Calu3 (cell line): ENCODE measurements at regions not wholly inside any gene's neighbourhood (a gene's known extent, or its start where the extent isn't known, plus 50 kb on each side); places are given as distances from the start of the nearest gene placed in this dataset.

Experiments
- BruUV-seq: library from RNA; stranded (reverse); fragments of 400-500 nt; replicated peaks from 2 replicates; lab custom pipeline; 2021; lab: Mats Ljungman, UMichigan
- CTCF ChIA-PET: fragments of 300-600 bp; sonication (Branson Sonifier 250); formaldehyde crosslinking; loops from one replicate; lab custom pipeline; 2022; ENCODE audit warnings: antibody characterized with exemption; lab: Charles Lee
- DNase-seq: peaks from one replicate; pipeline ENCODE4 v3.0.0; 2022
- H3K27ac Mint-ChIP-seq: one replicate; pipeline ENCODE4 v1.8.0; 2022; ENCODE audit warnings: mixed read lengths; ENCODE audit not compliant: unreplicated experiment
- H3K27me3 Mint-ChIP-seq: one replicate; pipeline ENCODE4 v1.8.0; 2022; ENCODE audit warnings: mixed read lengths; ENCODE audit not compliant: unreplicated experiment
- H3K36me3 Mint-ChIP-seq: one replicate; pipeline ENCODE4 v1.8.0; 2022; ENCODE audit warnings: mild to moderate bottlenecking, moderate library complexity, mixed read lengths; ENCODE audit not compliant: insufficient read depth, unreplicated experiment
- H3K4me1 Mint-ChIP-seq: one replicate; pipeline ENCODE4 v1.8.0; 2022; ENCODE audit warnings: mild to moderate bottlenecking, low read depth, mixed read lengths; ENCODE audit not compliant: unreplicated experiment
- H3K4me3 Mint-ChIP-seq: one replicate; pipeline ENCODE4 v1.8.0; 2022; ENCODE audit warnings: mild to moderate bottlenecking, low read depth, moderate library complexity, mixed read lengths; ENCODE audit not compliant: unreplicated experiment
- H3K9me3 Mint-ChIP-seq: one replicate; pipeline ENCODE4 v1.8.0; 2022; ENCODE audit warnings: low read depth, mixed read lengths; ENCODE audit not compliant: unreplicated experiment
- intact Hi-C: fragments of 100-400 bp; cut with micrococcal nuclease; formaldehyde crosslinking; loops from one replicate; pipeline ENCODE4 v1.10.0; 2022; ENCODE audit not compliant: unreplicated experiment
- TF ChIP-seq, protein P1 (sequence below): fragments of 200-600 bp; IDR thresholded peaks from one replicate; pipeline ENCODE4 v1.8.0; 2022; ENCODE audit warnings: antibody characterized with exemption; ENCODE audit not compliant: unreplicated experiment

DNA sequence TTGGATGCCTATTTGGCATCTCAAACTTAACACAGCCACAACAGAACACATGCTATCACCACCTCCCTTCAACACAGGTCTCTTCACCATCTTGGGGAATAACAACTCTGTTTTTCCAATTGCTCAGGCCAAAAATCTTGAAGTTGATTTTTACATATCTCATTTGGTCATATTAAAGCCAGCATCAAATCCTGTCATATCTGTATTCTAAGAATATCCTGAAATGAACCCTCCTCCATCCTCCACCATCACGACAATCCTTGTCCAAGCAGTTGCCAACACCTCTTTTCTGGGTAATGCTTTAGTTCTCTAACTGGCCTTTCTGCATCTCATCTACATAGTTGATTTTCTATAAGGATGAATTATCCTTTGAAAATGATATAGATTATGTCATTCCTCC is 168.7 kb downstream of the GPR37 start:
- DNase-seq = no peak
- Mint-ChIP-seq H3K4me3 (no peak overlapping the region), H3K36me3 (no peaks in the 10 kb centered on the region), H3K27ac (no peak overlapping the region), H3K4me1 (no peaks in the 10 kb centered on the region), H3K9me3 (no peaks in the 10 kb centered on the region), H3K27me3 (no peaks in the 10 kb centered on the region)
- intact Hi-C loops = no loop called here
- CTCF ChIA-PET = no interaction called here
- BruUV-seq = no TSS peak
- TF ChIP-seq, protein P1, sequence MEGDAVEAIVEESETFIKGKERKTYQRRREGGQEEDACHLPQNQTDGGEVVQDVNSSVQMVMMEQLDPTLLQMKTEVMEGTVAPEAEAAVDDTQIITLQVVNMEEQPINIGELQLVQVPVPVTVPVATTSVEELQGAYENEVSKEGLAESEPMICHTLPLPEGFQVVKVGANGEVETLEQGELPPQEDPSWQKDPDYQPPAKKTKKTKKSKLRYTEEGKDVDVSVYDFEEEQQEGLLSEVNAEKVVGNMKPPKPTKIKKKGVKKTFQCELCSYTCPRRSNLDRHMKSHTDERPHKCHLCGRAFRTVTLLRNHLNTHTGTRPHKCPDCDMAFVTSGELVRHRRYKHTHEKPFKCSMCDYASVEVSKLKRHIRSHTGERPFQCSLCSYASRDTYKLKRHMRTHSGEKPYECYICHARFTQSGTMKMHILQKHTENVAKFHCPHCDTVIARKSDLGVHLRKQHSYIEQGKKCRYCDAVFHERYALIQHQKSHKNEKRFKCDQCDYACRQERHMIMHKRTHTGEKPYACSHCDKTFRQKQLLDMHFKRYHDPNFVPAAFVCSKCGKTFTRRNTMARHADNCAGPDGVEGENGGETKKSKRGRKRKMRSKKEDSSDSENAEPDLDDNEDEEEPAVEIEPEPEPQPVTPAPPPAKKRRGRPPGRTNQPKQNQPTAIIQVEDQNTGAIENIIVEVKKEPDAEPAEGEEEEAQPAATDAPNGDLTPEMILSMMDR = no peak

DNA sequence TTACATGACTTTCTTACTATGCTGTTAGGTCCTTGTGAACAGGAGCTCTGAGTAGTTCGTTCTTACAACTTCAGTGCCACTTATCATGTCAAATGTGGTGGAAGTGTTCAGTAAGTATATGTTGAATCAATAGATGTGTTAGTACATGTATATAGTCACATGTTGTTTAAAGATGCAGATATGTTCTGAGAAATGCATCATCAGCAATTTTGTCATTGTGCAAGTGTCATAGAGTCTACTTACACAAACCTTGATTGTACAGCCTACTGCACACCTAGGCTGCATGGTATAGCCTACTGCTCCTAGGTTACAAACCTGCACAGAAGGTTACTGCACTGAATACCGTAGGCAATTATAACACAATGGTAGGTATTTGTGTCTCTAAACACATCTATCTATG is 174.8 kb downstream of the GPR37 start:
- Mint-ChIP-seq H3K9me3 (no peaks in the 10 kb centered on the region), H3K27ac (no peak overlapping the region), H3K27me3 (no peaks in the 10 kb centered on the region), H3K36me3 (no peaks in the 10 kb centered on the region), H3K4me1 (no peaks in the 10 kb centered on the region), H3K4me3 (no peak overlapping the region)
- intact Hi-C loops = no loop called here
- CTCF ChIA-PET = no interaction called here
- no peak for DNase-seq
- TF ChIP-seq, protein P1 = no peak
- no TSS peak for BruUV-seq

DNA sequence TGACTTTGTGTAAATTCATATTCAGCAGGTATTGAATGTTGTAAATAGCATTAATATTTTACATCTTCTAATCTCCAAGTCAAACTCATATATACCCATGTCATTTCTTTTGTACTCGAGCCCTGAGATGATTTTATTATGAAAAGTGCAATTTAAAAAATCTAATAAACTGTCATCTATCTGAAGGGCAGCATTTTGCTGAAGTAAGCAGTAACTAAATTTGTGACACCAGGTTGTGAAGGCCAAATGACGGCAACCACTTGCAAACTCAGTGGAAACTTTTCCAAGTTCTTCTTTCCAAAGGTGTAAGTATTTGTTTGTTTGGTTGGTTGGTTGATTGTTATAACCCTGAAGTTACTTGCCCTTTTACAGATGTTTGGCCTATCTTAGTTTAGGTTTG is 188.3 kb downstream of the GPR37 start:
- DNase-seq = no peak
- intact Hi-C loops = no loop called here
- H3K36me3 Mint-ChIP-seq = no peaks in the 10 kb centered on the region
- peaks cover 4% of the 10 kb centered on the region for H3K9me3 Mint-ChIP-seq
- CTCF ChIA-PET = no interaction called here
- no peak overlapping the region for H3K27ac Mint-ChIP-seq
- H3K4me3 Mint-ChIP-seq = no peak overlapping the region
- H3K4me1 Mint-ChIP-seq = no peaks in the 10 kb centered on the region
- TF ChIP-seq, protein P1 = no peak
- no TSS peak for BruUV-seq
- H3K27me3 Mint-ChIP-seq = no peaks in the 10 kb centered on the region

DNA sequence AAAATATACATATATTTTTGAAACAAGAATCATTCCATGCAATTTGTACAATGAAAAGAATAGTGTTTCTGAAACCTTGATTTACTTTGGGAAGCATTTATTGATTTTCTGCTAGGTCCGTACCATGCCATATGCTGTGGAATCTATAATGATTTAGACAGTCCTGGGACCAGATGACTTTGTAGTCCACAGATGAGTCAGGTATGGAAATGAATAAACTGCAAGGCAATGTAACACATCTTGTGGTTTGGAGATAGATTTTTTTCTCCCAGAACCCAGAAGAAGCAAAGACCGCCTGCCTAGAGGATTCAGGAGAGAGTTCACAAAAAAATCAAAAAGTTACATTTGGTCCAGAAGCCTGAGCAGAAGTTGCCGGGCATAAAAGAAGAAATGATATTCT is 190.4 kb downstream of the GPR37 start:
- DNase-seq = no peak
- CTCF ChIA-PET = no interaction called here
- Mint-ChIP-seq H3K27me3 (no peaks in the 10 kb centered on the region), H3K36me3 (no peaks in the 10 kb centered on the region), H3K27ac (no peak overlapping the region), H3K4me1 (no peaks in the 10 kb centered on the region), H3K4me3 (no peak overlapping the region), H3K9me3 (no peaks in the 10 kb centered on the region)
- TF ChIP-seq, protein P1 = no peak
- no TSS peak for BruUV-seq
- intact Hi-C loops = no loop called here
